Esophagus squamous epithelium (tissue), 5 donors: ENCODE measurements at regions not wholly inside any gene's neighbourhood (a gene's known extent, or its start where the extent isn't known, plus 50 kb on each side); places are given as distances from the start of the nearest gene placed in this dataset.
A peak's percentile ranks its signal among the peaks of the same experiment; 100 is the strongest.
"Not testable (repeated sequence)": the region's sequence is repeated elsewhere in the genome, so short reads cannot be mapped to it uniquely, and the experiment has no call there.

Experiments used
- DNase-seq: peaks from one replicate; lab custom pipeline; 2025; lab: John Stamatoyannopoulos, UW
- H3K27ac ChIP-seq, 4 donors: fragments of 200-600 bp; sonication (generic); one replicate each; pipeline ENCODE4 v1.5.1; 2016 to 2019; ENCODE audit warnings: mild to moderate bottlenecking in 1 of 4
- H3K27me3 ChIP-seq, 4 donors: fragments of 200-600 bp; sonication (generic); 1 replicate in 3 of 4; 2 replicates in 1 of 4; pipeline versions ENCODE4 v1.5.1 to v1.6.0; 2017 to 2021; ENCODE audit warnings: antibody characterized with exemption in 1 of 4
- H3K36me3 ChIP-seq, 3 donors: fragments of 200-600 bp; sonication (generic); one replicate each; pipeline ENCODE4 v1.5.1; 2016 to 2019
- H3K4me1 ChIP-seq, 3 donors: fragments of 200-600 bp; sonication (generic); one replicate each; pipeline ENCODE4 v1.5.1; 2017 to 2019
- H3K4me3 ChIP-seq, 4 donors: fragments of 200-600 bp; sonication (generic); 1 replicate in 3 of 4; 2 replicates in 1 of 4; pipeline ENCODE4 v1.5.1; 2016 to 2019; ENCODE audit warnings: mild to moderate bottlenecking in 2 of 4, moderate library complexity in 1 of 4
- H3K9me3 ChIP-seq, 3 donors: fragments of 200-600 bp; sonication (generic); one replicate each; pipeline ENCODE4 v1.5.1; 2016 to 2019
- CTCF ChIP-seq, 6 experiments: fragments of 450-650 bp in 4 of 6; fragments of 200-600 bp in 2 of 6; sonication (generic) in 2 of 6; IDR thresholded peaks; one replicate each; pipeline ENCODE4 v1.5.1; 2016 to 2019; ENCODE audit warnings: antibody characterized with exemption in 6 of 6, mild to moderate bottlenecking in 4 of 6, moderate library complexity in 4 of 6
- POLR2A ChIP-seq, 4 donors: fragments of 450-650 bp; IDR thresholded peaks; one replicate each; pipeline ENCODE4 v1.6.1; 2017; ENCODE audit warnings: antibody characterized with exemption in 4 of 4, mild to moderate bottlenecking in 4 of 4, moderate library complexity in 3 of 4
- WGBS, 2 donors: methylation state at CpG; one replicate each; pipeline ENCODE4 v1.1.5; 2018; 5-methylcytosine and 5-hydroxymethylcytosine counted together
- intact Hi-C: fragments of 100-400 bp; cut with DNase I; formaldehyde crosslinking; loops from one replicate; pipeline ENCODE4 v1.15.0; 2022
- donor health status: DM: yes; HTN: yes; CAD: no.

GRCh38 chr6:11374036-11375010 lies 141.9 kb upstream of the NEDD9 start:
- WGBS, 2 donors, result 65 to 70% methylated on average over 4 of the region's 4 CpGs
- Histone ChIP-seq H3K27ac (no peak overlapping the region), H3K9me3 (no peaks in the 10 kb centered on the region), H3K27me3 (no peaks in the 10 kb centered on the region), H3K4me3 (no peak overlapping the region), H3K36me3 (no peaks in the 10 kb centered on the region), H3K4me1 (peaks cover 0 to 14% (median 5%) of the 10 kb centered on the region in 3 donors)
- no peak for TF ChIP-seq POLR2A (IDR thresholded peaks at IDR 0.05)
- TF ChIP-seq CTCF (IDR thresholded peaks at IDR 0.05), result no peak
- no peak for DNase-seq
- intact Hi-C loops, result no loop called here

- H3K4me1 ChIP-seq, result peaks cover 0 to 20% (median 5%) of the 10 kb centered on the region in 3 donors
- H3K27ac ChIP-seq, result no peak overlapping the region
- no peaks in the 10 kb centered on the region for H3K27me3 ChIP-seq
- no peak for DNase-seq
- TF ChIP-seq POLR2A (IDR thresholded peaks at IDR 0.05) (no peak), CTCF (IDR thresholded peaks at IDR 0.05) (no peak)
- H3K4me3 ChIP-seq, result no peak overlapping the region
- no peaks in the 10 kb centered on the region for H3K9me3 ChIP-seq
- intact Hi-C loops, result no loop called here
- H3K36me3 ChIP-seq, result no peaks in the 10 kb centered on the region
- WGBS, 2 donors, result 88 to 95% methylated on average over 1 of the region's 1 CpG
Measured at GRCh38 chr6:11373208-11373607, 140.7 kb upstream of the NEDD9 start.

GRCh38 chr6:11372186-11372790 lies 139.8 kb upstream of the NEDD9 start:
- H3K4me3 ChIP-seq, H3K36me3 ChIP-seq, DNase-seq, intact Hi-C loops, H3K9me3 ChIP-seq, H3K27me3 ChIP-seq, H3K27ac ChIP-seq: not testable (repeated sequence)
- peaks cover 0 to 26% (median 12%) of the 10 kb centered on the region in 3 donors for H3K4me1 ChIP-seq

- WGBS, 2 donors, result 84 to 86% methylated on average over 17 to 22 of the region's 24 CpGs
- intact Hi-C loops, result no loop called here
- Histone ChIP-seq H3K9me3 (no peaks in the 10 kb centered on the region), H3K4me3 (no peak overlapping the region), H3K27ac (peak overlapping the region in 3 of 4 donors; percentile 19 to 65 (median 33)), H3K27me3 (no peaks in the 10 kb centered on the region), H3K4me1 (peaks cover 6 to 45% (median 21%) of the 10 kb centered on the region in 3 donors), H3K36me3 (no peaks in the 10 kb centered on the region)
- DNase-seq, result no peak
- TF ChIP-seq CTCF (IDR thresholded peaks at IDR 0.05) (no peak), POLR2A (IDR thresholded peaks at IDR 0.05) (no peak)
Measured at GRCh38 chr6:11370191-11371018, 137.9 kb upstream of the NEDD9 start.

GRCh38 chr6:11368760-11369159 lies 136.3 kb upstream of the NEDD9 start:
- intact Hi-C loops, result no loop called here
- no peaks in the 10 kb centered on the region for H3K9me3 ChIP-seq
- WGBS, 2 donors, result 23 to 50% methylated on average over 1 of the region's 1 CpG

More at GRCh38 chr6:11368760-11369159, 136.3 kb upstream of the NEDD9 start:
- Histone ChIP-seq H3K27me3 (no peaks in the 10 kb centered on the region), H3K36me3 (no peaks in the 10 kb centered on the region), H3K4me3 (no peak overlapping the region), H3K4me1 (peaks cover 7 to 49% (median 25%) of the 10 kb centered on the region in 3 donors), H3K27ac (peak overlapping the region in 3 of 4 donors; percentile 33 to 65 (median 61))
- DNase-seq, result no peak
- TF ChIP-seq POLR2A (IDR thresholded peaks at IDR 0.05), result no peak
- TF ChIP-seq CTCF (IDR thresholded peaks at IDR 0.05), result no peak
